NT2/D1 (cell line): ENCODE measurements at regions not wholly inside any gene's neighbourhood (a gene's known extent, or its start where the extent isn't known, plus 50 kb on each side); places are given as distances from the start of the nearest gene placed in this dataset.

Experiments used
- SUZ12 ChIP-seq: IDR thresholded peaks from 2 replicates; pipeline ENCODE4 v1.6.1; 2011; ENCODE audit not compliant: insufficient read length, insufficient read depth; ENCODE audit errors: extremely low read depth
- YY1 ChIP-seq: IDR thresholded peaks from 2 replicates; pipeline ENCODE4 v1.6.1; 2011; ENCODE audit not compliant: insufficient read length, insufficient read depth
- ZNF274 ChIP-seq: IDR thresholded peaks from 2 replicates; pipeline ENCODE4 v1.6.1; 2011; ENCODE audit warnings: mild to moderate bottlenecking, low read depth, low read length

GRCh38 chr20:39756828-39757227 lies 794.7 kb downstream of the DHX35 start:
- no peak for TF ChIP-seq ZNF274
- TF ChIP-seq YY1: no peak
- no peak for TF ChIP-seq SUZ12
